H9 (cell line): ENCODE measurements at regions not wholly inside any gene's neighbourhood (a gene's known extent, or its start where the extent isn't known, plus 50 kb on each side); places are given as distances from the start of the nearest gene placed in this dataset.

Source experiments
- DNase-seq: peaks from one replicate; pipeline ENCODE4 v3.0.0-alpha.2; 2017
- H2AFZ ChIP-seq: one replicate; pipeline ENCODE4 v1.6.1; 2013; ENCODE audit warnings: mild to moderate bottlenecking, low read length, control low read depth, moderate library complexity
- H2AK5ac ChIP-seq: 2 replicates; pipeline ENCODE4 v1.6.1; 2013; ENCODE audit warnings: low read length, control low read depth, mixed read lengths; ENCODE audit not compliant: insufficient read length
- H2BK120ac ChIP-seq: one replicate; pipeline ENCODE4 v1.6.1; 2013; ENCODE audit warnings: low read depth, mild to moderate bottlenecking, low read length, control low read depth, inconsistent platforms; ENCODE audit not compliant: poor library complexity, severe bottlenecking
- H2BK12ac ChIP-seq: 2 replicates; pipeline ENCODE4 v1.6.1; 2013; ENCODE audit warnings: low read length, control low read depth, mixed read lengths, low read depth; ENCODE audit not compliant: insufficient read length
- H2BK15ac ChIP-seq: 2 replicates; pipeline ENCODE4 v1.6.1; 2013; ENCODE audit warnings: low read depth, low read length, control low read depth
- H2BK20ac ChIP-seq: one replicate; pipeline ENCODE4 v1.6.1; 2013; ENCODE audit warnings: low read depth, mild to moderate bottlenecking, low read length, control low read depth, inconsistent platforms; ENCODE audit not compliant: poor library complexity, severe bottlenecking
- H2BK5ac ChIP-seq: 2 replicates; pipeline ENCODE4 v1.6.1; 2013; ENCODE audit warnings: low read length, control low read depth, mixed read lengths; ENCODE audit not compliant: insufficient read length
- H3K14ac ChIP-seq: 2 replicates; pipeline ENCODE4 v1.6.1; 2013; ENCODE audit warnings: low read length, control low read depth; ENCODE audit not compliant: insufficient read depth
- H3K18ac ChIP-seq: 2 replicates; pipeline ENCODE4 v1.6.1; 2013; ENCODE audit warnings: low read depth, mild to moderate bottlenecking, mixed read lengths, low read length, control low read depth; ENCODE audit not compliant: insufficient read length
- H3K23ac ChIP-seq: 2 replicates; pipeline ENCODE4 v1.6.1; 2013; ENCODE audit warnings: low read length, control low read depth, mixed read lengths, low read depth; ENCODE audit not compliant: insufficient read length
- H3K23me2 ChIP-seq: 2 replicates; pipeline ENCODE4 v1.6.1; 2013; ENCODE audit warnings: low read depth, mild to moderate bottlenecking, mixed read lengths, low read length, control low read depth; ENCODE audit not compliant: insufficient read length, poor library complexity, severe bottlenecking
- H3K27ac ChIP-seq: 2 replicates; pipeline ENCODE4 v1.5.1; 2013; ENCODE audit warnings: low read length, control low read depth, mixed read lengths, low read depth; ENCODE audit not compliant: insufficient read length
- H3K27me3 ChIP-seq: 2 replicates; pipeline ENCODE4 v1.6.1; 2013; ENCODE audit warnings: low read length, control low read depth, inconsistent platforms; ENCODE audit not compliant: insufficient read depth
- H3K4ac ChIP-seq: 2 replicates; pipeline ENCODE4 v1.6.1; 2013; ENCODE audit warnings: low read depth, mild to moderate bottlenecking, control low read depth, inconsistent platforms, low read length, moderate library complexity
- H3K4me1 ChIP-seq: 2 replicates; pipeline ENCODE4 v1.6.1; 2013; ENCODE audit warnings: low read length, control low read depth, inconsistent platforms; ENCODE audit not compliant: insufficient read depth
- H3K4me2 ChIP-seq: 2 replicates; pipeline ENCODE4 v1.6.1; 2013; ENCODE audit warnings: low read length, control low read depth, mixed read lengths; ENCODE audit not compliant: insufficient read length, insufficient read depth
- H3K56ac ChIP-seq: 2 replicates; pipeline ENCODE4 v1.6.1; 2013; ENCODE audit warnings: low read depth, mild to moderate bottlenecking, mixed read lengths, low read length, control low read depth; ENCODE audit not compliant: insufficient read length
- H3K79me1 ChIP-seq: 2 replicates; pipeline ENCODE4 v1.6.1; 2013; ENCODE audit warnings: low read depth, mild to moderate bottlenecking, moderate library complexity, low read length, control low read depth, inconsistent platforms; ENCODE audit not compliant: insufficient read depth, poor library complexity, severe bottlenecking
- H3K79me2 ChIP-seq: 2 replicates; pipeline ENCODE4 v1.6.1; 2013; ENCODE audit warnings: low read length, control low read depth, inconsistent platforms; ENCODE audit not compliant: insufficient read depth
- H3K9ac ChIP-seq: 2 replicates; pipeline ENCODE4 v1.6.1; 2013; ENCODE audit warnings: low read length, control low read depth, mixed read lengths; ENCODE audit not compliant: insufficient read length; ENCODE audit errors: extremely low read depth
- H3K9me3 ChIP-seq: one replicate; pipeline ENCODE4 v1.6.1; 2013; ENCODE audit warnings: low read depth, low read length, inconsistent platforms; ENCODE audit not compliant: control insufficient read depth
- H3T11ph ChIP-seq: one replicate; pipeline ENCODE4 v1.6.1; 2013; ENCODE audit warnings: mild to moderate bottlenecking, low read length, control low read depth, inconsistent platforms
- H4K20me1 ChIP-seq: one replicate; pipeline ENCODE4 v1.6.1; 2013; ENCODE audit not compliant: control insufficient read depth, insufficient read length, insufficient read depth
- H4K5ac ChIP-seq: 2 replicates; pipeline ENCODE4 v1.6.1; 2013; ENCODE audit warnings: low read depth, mild to moderate bottlenecking, mixed read lengths, low read length, control low read depth; ENCODE audit not compliant: insufficient read length
- H4K8ac ChIP-seq: replicated peaks from 2 replicates; pipeline ENCODE4 v1.6.1; 2013; ENCODE audit warnings: low read length, control low read depth, mixed read lengths, low read depth; ENCODE audit not compliant: insufficient read length
- H4K91ac ChIP-seq: 2 replicates; pipeline ENCODE4 v1.6.1; 2013; ENCODE audit warnings: low read depth, mild to moderate bottlenecking, moderate library complexity, mixed read lengths, low read length, control low read depth; ENCODE audit not compliant: insufficient read length
- H3K27ac Mint-ChIP-seq, 3 experiments: 2 replicates in 2 of 3; 3 replicates in 1 of 3; pipeline ENCODE4 v1.8.0; 2020 to 2021; ENCODE audit warnings: mixed read lengths in 3 of 3, mild to moderate bottlenecking in 1 of 3, moderate library complexity in 1 of 3
- H3K27me3 Mint-ChIP-seq: 2 replicates; pipeline ENCODE4 v1.8.0; 2021; ENCODE audit warnings: low read depth, mild to moderate bottlenecking, moderate library complexity, mixed read lengths
- H3K36me3 Mint-ChIP-seq, 3 experiments: 2 replicates in 2 of 3; 3 replicates in 1 of 3; pipeline ENCODE4 v1.8.0; 2020 to 2021; ENCODE audit warnings: low read depth in 3 of 3, mixed read lengths in 3 of 3; ENCODE audit not compliant: insufficient read depth in 1 of 3
- H3K4me1 Mint-ChIP-seq, 2 experiments: 2 replicates each; pipeline ENCODE4 v1.8.0; 2020; ENCODE audit warnings: mixed read lengths in 2 of 2
- H3K4me3 Mint-ChIP-seq, 2 experiments: 2 replicates in 1 of 2; 3 replicates in 1 of 2; pipeline ENCODE4 v1.8.0; 2020 to 2021; ENCODE audit warnings: mild to moderate bottlenecking in 2 of 2, mixed read lengths in 2 of 2, moderate library complexity in 1 of 2
- H3K9me3 Mint-ChIP-seq, 2 experiments: 2 replicates in 1 of 2; 3 replicates in 1 of 2; pipeline ENCODE4 v1.8.0; 2020; ENCODE audit warnings: mild to moderate bottlenecking in 2 of 2, mixed read lengths in 2 of 2, moderate library complexity in 1 of 2
- WGBS: extraction: QIAGEN DNeasy Blood & Tissue Kit; methylation state at CpG from one replicate; pipeline ENCODE4 v1.1.7; 2013; ENCODE audit warnings: missing lambda C conversion rate, low lambda C conversion rate, mixed read lengths; ENCODE audit not compliant: insufficient read length; ENCODE audit errors: extremely low coverage; 5-methylcytosine and 5-hydroxymethylcytosine counted together
- TF ChIP-seq, protein P1 (sequence below): fragments of 200-600 bp; sonication (generic); conservative IDR thresholded peaks from 3 replicates; pipeline ENCODE4 v1.8.0; 2021; ENCODE audit warnings: antibody characterized with exemption, mild to moderate bottlenecking

DNA sequence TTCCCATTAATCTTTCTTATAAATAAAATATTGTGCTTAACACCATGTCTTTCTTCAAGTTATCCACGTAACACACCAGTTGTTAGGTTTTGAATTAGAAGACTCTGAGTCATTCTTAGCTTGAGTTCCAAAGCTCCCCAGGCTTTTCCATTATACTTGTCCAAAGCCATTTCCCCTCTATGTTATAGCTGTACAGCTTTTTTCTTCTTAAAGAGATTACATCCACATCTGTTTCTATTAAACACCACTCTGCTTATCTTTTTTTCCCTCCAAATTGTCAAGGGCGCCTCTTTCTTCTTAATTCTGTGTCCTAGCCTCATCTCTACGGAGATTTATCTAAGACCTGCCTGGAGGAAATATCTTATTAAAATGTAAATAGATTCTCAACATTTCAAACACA lies 139.4 kb upstream of the CPHXL start:
- Histone ChIP-seq H3K23ac (no peak overlapping the region), H4K20me1 (no peaks in the 10 kb centered on the region), H2AK5ac (no peak overlapping the region), H2BK5ac (no peak overlapping the region), H3T11ph (no peak overlapping the region), H3K79me1 (no peaks in the 10 kb centered on the region), H3K56ac (no peak overlapping the region), H3K79me2 (no peaks in the 10 kb centered on the region), H3K27me3 (no peaks in the 10 kb centered on the region), H3K4me1 (no peaks in the 10 kb centered on the region), H3K18ac (no peak overlapping the region), H3K9me3 (no peaks in the 10 kb centered on the region), H4K8ac (no peak overlapping the region), H4K91ac (no peak overlapping the region), H3K4ac (no peak overlapping the region), H2AFZ (no peak overlapping the region), H3K4me2 (no peak overlapping the region), H2BK15ac (no peak overlapping the region), H2BK12ac (no peak overlapping the region), H3K9ac (no peak overlapping the region), H3K23me2 (no peaks in the 10 kb centered on the region), H4K5ac (no peak overlapping the region), H2BK20ac (no peak overlapping the region), H2BK120ac (no peak overlapping the region), H3K27ac (no peak overlapping the region), H3K14ac (no peak overlapping the region)
- TF ChIP-seq, protein P1, sequence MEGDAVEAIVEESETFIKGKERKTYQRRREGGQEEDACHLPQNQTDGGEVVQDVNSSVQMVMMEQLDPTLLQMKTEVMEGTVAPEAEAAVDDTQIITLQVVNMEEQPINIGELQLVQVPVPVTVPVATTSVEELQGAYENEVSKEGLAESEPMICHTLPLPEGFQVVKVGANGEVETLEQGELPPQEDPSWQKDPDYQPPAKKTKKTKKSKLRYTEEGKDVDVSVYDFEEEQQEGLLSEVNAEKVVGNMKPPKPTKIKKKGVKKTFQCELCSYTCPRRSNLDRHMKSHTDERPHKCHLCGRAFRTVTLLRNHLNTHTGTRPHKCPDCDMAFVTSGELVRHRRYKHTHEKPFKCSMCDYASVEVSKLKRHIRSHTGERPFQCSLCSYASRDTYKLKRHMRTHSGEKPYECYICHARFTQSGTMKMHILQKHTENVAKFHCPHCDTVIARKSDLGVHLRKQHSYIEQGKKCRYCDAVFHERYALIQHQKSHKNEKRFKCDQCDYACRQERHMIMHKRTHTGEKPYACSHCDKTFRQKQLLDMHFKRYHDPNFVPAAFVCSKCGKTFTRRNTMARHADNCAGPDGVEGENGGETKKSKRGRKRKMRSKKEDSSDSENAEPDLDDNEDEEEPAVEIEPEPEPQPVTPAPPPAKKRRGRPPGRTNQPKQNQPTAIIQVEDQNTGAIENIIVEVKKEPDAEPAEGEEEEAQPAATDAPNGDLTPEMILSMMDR = no peak
- Mint-ChIP-seq H3K9me3 (no peaks in the 10 kb centered on the region; a peak in 1 of 5 replicates), H3K36me3 (no peaks in the 10 kb centered on the region), H3K27ac (no peak overlapping the region), H3K4me3 (no peak overlapping the region), H3K27me3 (peaks cover 51% of the 10 kb centered on the region), H3K4me1 (peaks cover 0 to 3% of the 10 kb centered on the region in 2 experiments; a peak in 2 of 4 replicates)
- no peak for DNase-seq
- no CpG with 5 or more reads among the region's 3 CpGs for WGBS
